ENCODE measurements at regions not wholly inside any gene's neighbourhood (a gene's known extent, or its start where the extent isn't known, plus 50 kb on each side); places are given as distances from the start of the nearest gene placed in this dataset.

DNA sequence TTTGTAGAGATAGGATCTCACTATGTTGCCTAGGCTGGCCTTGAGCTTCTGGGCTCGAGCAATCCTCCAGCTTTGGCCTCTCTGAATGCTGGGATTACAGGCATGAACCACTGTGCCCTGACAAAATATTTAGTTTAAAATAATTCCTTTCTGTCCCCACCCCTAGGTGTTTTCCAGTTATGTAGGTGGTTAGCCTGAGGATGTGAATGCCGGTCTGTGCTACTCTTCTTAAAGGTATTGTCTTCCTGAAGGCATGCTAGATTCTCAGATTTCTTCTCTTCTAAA lies 56.7 kb upstream of the BASP1 start:
- peaks cover 0 to 21% of the 10 kb centered on the region in 2 experiments; a peak in 2 of 4 replicates for H3K4me1 ChIP-seq (ENCODE audit: control insufficient read depth in 1 of 2, insufficient read depth in 2 of 2, low read depth in 1 of 2, low read length in 1 of 2)
- 79% methylated on average over 2 of the region's 2 CpGs for WGBS (ENCODE audit: low lambda C conversion rate)
- ChIA-PET POLR2A (no interaction called here), CTCF (interaction anchor here (1.2 kb wide), 1 partner anchor 10 kb away, joined by 6 read pairs; no protein-coding TSS in a partner anchor)
- no peaks in the 10 kb centered on the region for H3K9me3 ChIP-seq
- no peak for DNase-seq
- peaks cover 21% of the 10 kb centered on the region for H3F3A ChIP-seq (replicated peaks; ENCODE audit: insufficient read depth)
- no peak overlapping the region for H3K4me2 ChIP-seq
- H3K9ac ChIP-seq: no peak overlapping the region
- no peak overlapping the region for H3K4me3 ChIP-seq (ENCODE audit: low read depth in 2 of 2, low read length in 1 of 2)
- H3K36me3 ChIP-seq (replicated peaks in 1 of 2; ENCODE audit: control insufficient read depth in 1 of 2, insufficient read depth in 2 of 2, low read length in 1 of 2): no peaks in the 10 kb centered on the region
- H3K79me2 ChIP-seq (ENCODE audit: insufficient read depth): peaks cover 3% of the 10 kb centered on the region; the same call in 1 of the 2 replicates
- H2AFZ ChIP-seq (ENCODE audit: low read depth): no peak overlapping the region
- no peaks in the 10 kb centered on the region for H4K20me1 ChIP-seq (ENCODE audit: insufficient read depth)
- no peaks in the 10 kb centered on the region for H3K27me3 ChIP-seq (ENCODE audit: insufficient read depth)
- H3K27ac ChIP-seq (ENCODE audit: low read depth in 2 of 2, low read length in 1 of 2): no peak overlapping the region
- no peaks in the 10 kb centered on the region for H3K9me2 ChIP-seq
- no peak for TF ChIP-seq RFX5 (IDR thresholded peaks at IDR 0.05; ENCODE audit: low read length)

DNA sequence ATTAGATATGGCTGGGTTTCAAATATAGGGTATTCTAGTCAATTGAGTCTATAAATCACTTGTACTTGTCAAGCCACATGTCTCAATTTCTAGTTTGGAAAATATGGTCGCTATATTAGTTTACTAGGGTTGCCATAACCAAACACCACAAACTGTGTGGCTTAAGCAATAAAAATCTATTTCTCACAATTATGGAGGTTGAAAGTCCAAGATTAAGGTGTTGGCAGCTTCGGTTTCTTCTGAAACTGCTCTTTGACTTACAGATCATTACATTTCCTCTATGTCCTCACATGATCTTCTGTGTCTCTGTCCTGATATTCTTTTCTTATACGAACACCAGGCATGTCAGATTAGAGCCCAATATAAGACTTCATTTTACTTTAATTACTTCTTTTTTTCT lies 55.8 kb upstream of the BASP1 start:
- Histone ChIP-seq H3K27ac (ENCODE audit: low read depth in 2 of 2, low read length in 1 of 2) (no peak overlapping the region), H3K9ac (no peak overlapping the region), H3K4me1 (ENCODE audit: control insufficient read depth in 1 of 2, insufficient read depth in 2 of 2, low read depth in 1 of 2, low read length in 1 of 2) (peaks cover 0 to 20% of the 10 kb centered on the region in 2 experiments; a peak in 2 of 4 replicates), H3K4me2 (no peak overlapping the region), H3K27me3 (ENCODE audit: insufficient read depth) (no peaks in the 10 kb centered on the region), H3K79me2 (ENCODE audit: insufficient read depth) (peaks cover 3% of the 10 kb centered on the region; the same call in 1 of the 2 replicates), H3F3A (replicated peaks; ENCODE audit: insufficient read depth) (peaks cover 14% of the 10 kb centered on the region), H3K9me3 (no peaks in the 10 kb centered on the region), H4K20me1 (ENCODE audit: insufficient read depth) (no peaks in the 10 kb centered on the region), H3K4me3 (ENCODE audit: low read depth in 2 of 2, low read length in 1 of 2) (no peak overlapping the region), H2AFZ (ENCODE audit: low read depth) (no peak overlapping the region), H3K36me3 (replicated peaks in 1 of 2; ENCODE audit: control insufficient read depth in 1 of 2, insufficient read depth in 2 of 2, low read length in 1 of 2) (no peaks in the 10 kb centered on the region), H3K9me2 (no peaks in the 10 kb centered on the region)
- DNase-seq: no peak
- TF ChIP-seq GABPA (IDR thresholded peaks at IDR 0.05; ENCODE audit: low read depth) (no peak), YY1 (IDR thresholded peaks at IDR 0.05; ENCODE audit: low read depth) (no peak), USF2 (IDR thresholded peaks at IDR 0.05; ENCODE audit: borderline replicate concordance, low read depth, low read length) (no peak), MXI1 (IDR thresholded peaks at IDR 0.05; ENCODE audit: low read depth, low read length) (no peak)
- TF ChIP-seq, protein P1, sequence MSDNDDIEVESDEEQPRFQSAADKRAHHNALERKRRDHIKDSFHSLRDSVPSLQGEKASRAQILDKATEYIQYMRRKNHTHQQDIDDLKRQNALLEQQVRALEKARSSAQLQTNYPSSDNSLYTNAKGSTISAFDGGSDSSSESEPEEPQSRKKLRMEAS (IDR thresholded peaks at IDR 0.05; ENCODE audit: low read depth): no peak
- WGBS (ENCODE audit: low lambda C conversion rate): 88% methylated on average over 3 of the region's 3 CpGs
- ChIA-PET POLR2A (no interaction called here), CTCF (no interaction called here)

GRCh38 chr5:17163221-17163620 lies 54.2 kb upstream of the BASP1 start:
- H3K9me3 ChIP-seq: no peaks in the 10 kb centered on the region
- CTCF ChIA-PET: interaction anchor here (2.0 to 3.0 kb wide), 2 partner anchors 27 to 30 kb away, joined by 6 to 12 read pairs; no protein-coding TSS in a partner anchor
- no peaks in the 10 kb centered on the region for H4K20me1 ChIP-seq (ENCODE audit: insufficient read depth)
- no peak overlapping the region for H3K9ac ChIP-seq
- POLR2A ChIA-PET: no interaction called here
- H3K36me3 ChIP-seq (replicated peaks in 1 of 2; ENCODE audit: control insufficient read depth in 1 of 2, insufficient read depth in 2 of 2, low read length in 1 of 2): no peaks in the 10 kb centered on the region
- H3K27ac ChIP-seq (ENCODE audit: low read depth in 2 of 2, low read length in 1 of 2): no peak overlapping the region
- H3K79me2 ChIP-seq (ENCODE audit: insufficient read depth): peaks cover 3% of the 10 kb centered on the region; the same call in 1 of the 2 replicates
- peaks cover 4% of the 10 kb centered on the region for H3F3A ChIP-seq (replicated peaks; ENCODE audit: insufficient read depth)
- TF ChIP-seq CTCF (IDR thresholded peaks at IDR 0.05) (no peak), RCOR1 (IDR thresholded peaks at IDR 0.05; ENCODE audit: low read length) (no peak), MXI1 (IDR thresholded peaks at IDR 0.05; ENCODE audit: low read depth, low read length) (no peak)
- no peaks in the 10 kb centered on the region for H3K9me2 ChIP-seq
- H2AFZ ChIP-seq (ENCODE audit: low read depth): no peak overlapping the region
- H3K27me3 ChIP-seq (ENCODE audit: insufficient read depth): no peaks in the 10 kb centered on the region
- H3K4me2 ChIP-seq: no peak overlapping the region
- H3K4me1 ChIP-seq (ENCODE audit: control insufficient read depth in 1 of 2, insufficient read depth in 2 of 2, low read depth in 1 of 2, low read length in 1 of 2): peaks cover 0 to 8% of the 10 kb centered on the region in 2 experiments; a peak in 1 of 4 replicates
- no peak for DNase-seq
- no peak overlapping the region for H3K4me3 ChIP-seq (ENCODE audit: low read depth in 2 of 2, low read length in 1 of 2)

Measured in SK-N-SH (cell line).